PC-9 (cell line): ENCODE measurements at regions not wholly inside any gene's neighbourhood (a gene's known extent, or its start where the extent isn't known, plus 50 kb on each side); places are given as distances from the start of the nearest gene placed in this dataset.

ENCODE experiments used
- EZH2 ChIP-seq: fragments of 200-600 bp; sonication (generic); IDR thresholded peaks from 2 replicates; pipeline ENCODE4 v1.8.0; 2017; ENCODE audit warnings: antibody characterized with exemption, low read depth
- TF ChIP-seq, protein P1 (sequence below): fragments of 200-600 bp; sonication (generic); conservative IDR thresholded peaks from 2 replicates; pipeline ENCODE4 v1.6.1; 2017; ENCODE audit warnings: mixed run types, antibody characterized with exemption, mild to moderate bottlenecking, moderate library complexity

DNA sequence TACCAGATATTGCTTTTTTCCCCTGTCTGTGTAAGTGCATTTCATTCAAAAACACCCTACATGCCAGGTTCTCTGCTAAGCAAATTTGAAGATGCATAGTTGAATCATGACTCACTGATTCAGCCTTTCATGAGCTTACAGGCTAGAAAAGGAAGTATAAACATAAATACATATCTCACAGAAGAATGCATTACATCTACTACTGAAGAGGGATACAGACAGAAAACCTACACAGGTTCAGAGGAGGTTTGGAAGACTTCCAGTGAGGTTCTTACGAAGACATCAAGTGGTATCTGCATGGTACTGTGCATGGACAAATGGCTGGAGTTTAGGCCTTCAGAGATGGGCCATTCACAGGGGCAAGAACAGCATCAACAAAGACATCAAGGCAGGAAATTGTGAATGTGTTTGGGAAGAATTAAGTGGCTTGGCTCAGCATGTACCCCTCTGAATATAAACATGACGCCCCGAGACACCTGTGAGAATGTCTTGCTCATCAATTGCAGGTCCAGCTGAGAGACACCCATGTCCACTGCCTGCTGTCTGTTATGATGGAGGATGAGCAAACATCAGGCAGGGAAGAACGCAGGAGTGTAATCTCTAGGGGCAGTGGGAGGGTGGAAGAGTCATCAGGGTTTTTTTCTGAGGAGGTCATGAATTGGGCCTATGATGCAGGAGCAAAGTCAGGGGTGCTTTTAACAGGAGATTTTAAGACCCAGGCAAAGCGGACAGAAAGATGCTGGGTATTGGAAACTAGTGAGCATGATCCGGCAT lies 105.1 kb upstream of the GALNT15 start:
- TF ChIP-seq, protein P1, sequence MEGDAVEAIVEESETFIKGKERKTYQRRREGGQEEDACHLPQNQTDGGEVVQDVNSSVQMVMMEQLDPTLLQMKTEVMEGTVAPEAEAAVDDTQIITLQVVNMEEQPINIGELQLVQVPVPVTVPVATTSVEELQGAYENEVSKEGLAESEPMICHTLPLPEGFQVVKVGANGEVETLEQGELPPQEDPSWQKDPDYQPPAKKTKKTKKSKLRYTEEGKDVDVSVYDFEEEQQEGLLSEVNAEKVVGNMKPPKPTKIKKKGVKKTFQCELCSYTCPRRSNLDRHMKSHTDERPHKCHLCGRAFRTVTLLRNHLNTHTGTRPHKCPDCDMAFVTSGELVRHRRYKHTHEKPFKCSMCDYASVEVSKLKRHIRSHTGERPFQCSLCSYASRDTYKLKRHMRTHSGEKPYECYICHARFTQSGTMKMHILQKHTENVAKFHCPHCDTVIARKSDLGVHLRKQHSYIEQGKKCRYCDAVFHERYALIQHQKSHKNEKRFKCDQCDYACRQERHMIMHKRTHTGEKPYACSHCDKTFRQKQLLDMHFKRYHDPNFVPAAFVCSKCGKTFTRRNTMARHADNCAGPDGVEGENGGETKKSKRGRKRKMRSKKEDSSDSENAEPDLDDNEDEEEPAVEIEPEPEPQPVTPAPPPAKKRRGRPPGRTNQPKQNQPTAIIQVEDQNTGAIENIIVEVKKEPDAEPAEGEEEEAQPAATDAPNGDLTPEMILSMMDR: no peak
- no peak for TF ChIP-seq EZH2
